Heart left ventricle (tissue), 13 donors: ENCODE measurements at regions not wholly inside any gene's neighbourhood (a gene's known extent, or its start where the extent isn't known, plus 50 kb on each side); places are given as distances from the start of the nearest gene placed in this dataset.

Source experiments
- CTCF ChIP-seq, 12 donors: fragments of 200-600 bp; sonication (generic) in 4 of 12; IDR thresholded peaks; one replicate each; pipeline versions ENCODE4 v1.5.0 to v1.8.0; 2018 to 2022; ENCODE audit warnings: antibody characterized with exemption in 12 of 12, mild to moderate bottlenecking in 5 of 12
- POLR2A ChIP-seq, 2 donors: fragments of 450-650 bp; IDR thresholded peaks; one replicate each; pipeline ENCODE4 v1.6.1; 2017; ENCODE audit warnings: antibody characterized with exemption in 2 of 2, mild to moderate bottlenecking in 2 of 2, moderate library complexity in 2 of 2
- donor health status: ischemic (EF 13 %, LVEDD 7.1; RV severe dilation, severe dysfunction).
- donor health status: DM: no; HTN: yes; CAD: no.
- donor health status: DM: no; HTN: no; CAD: no.
- donor health status: ischemic (EF 25% LVEDD 6.9; RV normal size, moderate dysfunction).
- donor health status: ischemic (EF 25% LVEDD 5.7; RV mildly dilated, moderate dysfunction).
- donor health status: ischemic (EF 35%, LVEDD 5.7; RV mildly dilated, moderate dysfunction).
- donor health status: nonischemic (EF 11% LVEDD 7.7; RV severe dilation, severe dysfunction).
- donor health status: DM: yes; HTN: yes; CAD: no.
- donor health status: PGD.
- donor health status: ischemic (EF 29% LVEDD 5.4; RV normal size, mild dysfunction).
- donor health status: nonischemic (EF 23%, LVEDD 6.1; RV moderate dilation, normal function).

- TF ChIP-seq POLR2A (IDR thresholded peaks at IDR 0.05) (no peak), CTCF (IDR thresholded peaks at IDR 0.05) (no peak)
Measured at GRCh38 chr10:30727524-30727923, 98.0 kb upstream of the LYZL2 start.
